Naive thymus-derived CD4-positive, alpha-beta T cell (primary cell): ENCODE measurements at regions not wholly inside any gene's neighbourhood (a gene's known extent, or its start where the extent isn't known, plus 50 kb on each side); places are given as distances from the start of the nearest gene placed in this dataset.
"Not testable (repeated sequence)": the region's sequence is repeated elsewhere in the genome, so short reads cannot be mapped to it uniquely, and the experiment has no call there.

Experiments
- ATAC-seq: fragments of 150-1000 bp; cut with Tn5 transposase; 2 replicates; pipeline ENCODE4 v1.10.0; 2021; ENCODE audit warnings: mild to moderate bottlenecking, moderate library complexity
- CTCF ChIA-PET: fragments of 350-600 bp; sonication (Branson Sonifier 250); formaldehyde crosslinking; loops from one replicate; lab custom pipeline; 2021; ENCODE audit warnings: antibody characterized with exemption; lab: Charles Lee
- POLR2A ChIA-PET: fragments of 350-600 bp; sonication (Branson Sonifier 250); formaldehyde crosslinking; loops from one replicate; lab custom pipeline; 2021; ENCODE audit warnings: antibody characterized with exemption, inconsistent platforms; lab: Charles Lee
- DNase-seq, 9 donors: peaks; one replicate each; pipeline versions ENCODE4 v3.0.0 to v3.0.0-alpha.2; 2020 to 2022; ENCODE audit warnings: mixed read lengths in 1 of 9
- H3K27ac ChIP-seq: one replicate; pipeline ENCODE4 v1.7.0; 2013; ENCODE audit warnings: mild to moderate bottlenecking, low read depth, low read length, moderate library complexity
- H3K27me3 ChIP-seq, 2 donors: one replicate each; pipeline ENCODE4 v1.7.0; 2013; ENCODE audit warnings: low read length in 2 of 2, mild to moderate bottlenecking in 2 of 2, moderate library complexity in 2 of 2; ENCODE audit not compliant: control insufficient read depth in 2 of 2, insufficient read depth in 2 of 2
- H3K36me3 ChIP-seq, 3 experiments: 1 replicate in 2 of 3; 2 replicates in 1 of 3; pipeline ENCODE4 v1.7.0; 2013; ENCODE audit warnings: low read length in 3 of 3, mild to moderate bottlenecking in 3 of 3, moderate library complexity in 1 of 3; ENCODE audit not compliant: insufficient read depth in 3 of 3, control insufficient read depth in 2 of 3
- H3K4me1 ChIP-seq, 2 donors: one replicate each; pipeline ENCODE4 v1.7.0; 2013; ENCODE audit warnings: low read length in 2 of 2, mild to moderate bottlenecking in 2 of 2, moderate library complexity in 1 of 2; ENCODE audit not compliant: control insufficient read depth in 2 of 2, insufficient read depth in 2 of 2
- H3K4me3 ChIP-seq: 2 replicates; pipeline ENCODE4 v1.7.0; 2013; ENCODE audit warnings: mild to moderate bottlenecking, low read length
- H3K9me3 ChIP-seq, 3 experiments: 1 replicate in 2 of 3; 2 replicates in 1 of 3; pipeline ENCODE4 v1.7.0; 2013; ENCODE audit warnings: low read length in 3 of 3; ENCODE audit not compliant: control insufficient read depth in 2 of 3
- H3K27ac Mint-ChIP-seq, 9 donors: one replicate each; pipeline ENCODE4 v1.8.0; 2020 to 2022; ENCODE audit warnings: mixed read lengths in 9 of 9, mild to moderate bottlenecking in 8 of 9, moderate library complexity in 5 of 9, inconsistent platforms in 2 of 9
- H3K27me3 Mint-ChIP-seq, 5 donors: one replicate each; pipeline ENCODE4 v1.8.0; 2021 to 2022; ENCODE audit warnings: mixed read lengths in 5 of 5, mild to moderate bottlenecking in 1 of 5
- H3K36me3 Mint-ChIP-seq, 5 donors: one replicate each; pipeline ENCODE4 v1.8.0; 2020 to 2022; ENCODE audit warnings: mixed read lengths in 5 of 5, mild to moderate bottlenecking in 3 of 5, inconsistent platforms in 1 of 5
- H3K4me1 Mint-ChIP-seq, 7 donors: one replicate each; pipeline ENCODE4 v1.8.0; 2020 to 2022; ENCODE audit warnings: mixed read lengths in 7 of 7, mild to moderate bottlenecking in 3 of 7, inconsistent platforms in 1 of 7
- H3K4me3 Mint-ChIP-seq, 10 donors: one replicate each; pipeline ENCODE4 v1.8.0; 2020 to 2022; ENCODE audit warnings: mild to moderate bottlenecking in 10 of 10, mixed read lengths in 10 of 10, moderate library complexity in 6 of 10, inconsistent platforms in 2 of 10
- H3K9me3 Mint-ChIP-seq, 11 donors: one replicate each; pipeline ENCODE4 v1.8.0; 2020 to 2022; ENCODE audit warnings: mixed read lengths in 11 of 11, mild to moderate bottlenecking in 4 of 11, inconsistent platforms in 1 of 11, moderate library complexity in 1 of 11
- intact Hi-C, 2 donors: fragments of 100-400 bp; cut with micrococcal nuclease; formaldehyde crosslinking; loops; one replicate each; pipeline ENCODE4 v1.15.1; 2023

DNA sequence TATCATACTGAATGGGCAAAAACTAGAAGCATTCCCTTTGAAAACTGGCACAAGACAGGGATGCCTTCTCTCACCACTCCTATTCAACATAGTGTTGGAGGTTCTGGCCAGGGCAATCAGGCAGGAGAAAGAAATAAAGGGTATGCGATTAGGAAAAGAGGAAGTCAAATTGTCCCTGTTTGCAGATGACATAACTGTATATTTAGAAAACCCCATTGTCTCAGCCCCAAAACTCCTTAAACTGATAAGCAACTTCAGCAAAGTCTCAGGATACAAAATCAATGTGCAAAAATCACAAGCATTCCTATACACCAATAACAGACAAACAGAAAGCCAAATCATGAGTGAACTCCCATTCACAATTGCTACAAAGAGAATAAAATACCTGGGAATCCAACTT is 52.5 kb upstream of the CCDC71L start:
- H3K27ac ChIP-seq, H3K4me1 Mint-ChIP-seq, H3K27me3 ChIP-seq, intact Hi-C loops, ATAC-seq, H3K4me3 ChIP-seq, H3K9me3 ChIP-seq, H3K27ac Mint-ChIP-seq, H3K36me3 ChIP-seq, DNase-seq, H3K36me3 Mint-ChIP-seq, POLR2A ChIA-PET, H3K4me3 Mint-ChIP-seq, H3K27me3 Mint-ChIP-seq, CTCF ChIA-PET: not testable (repeated sequence)
- H3K4me1 ChIP-seq: peaks cover 5 to 12% of the 10 kb centered on the region in 2 donors
- peaks cover 0 to 23% (median 0%) of the 10 kb centered on the region in 11 donors for H3K9me3 Mint-ChIP-seq

DNA sequence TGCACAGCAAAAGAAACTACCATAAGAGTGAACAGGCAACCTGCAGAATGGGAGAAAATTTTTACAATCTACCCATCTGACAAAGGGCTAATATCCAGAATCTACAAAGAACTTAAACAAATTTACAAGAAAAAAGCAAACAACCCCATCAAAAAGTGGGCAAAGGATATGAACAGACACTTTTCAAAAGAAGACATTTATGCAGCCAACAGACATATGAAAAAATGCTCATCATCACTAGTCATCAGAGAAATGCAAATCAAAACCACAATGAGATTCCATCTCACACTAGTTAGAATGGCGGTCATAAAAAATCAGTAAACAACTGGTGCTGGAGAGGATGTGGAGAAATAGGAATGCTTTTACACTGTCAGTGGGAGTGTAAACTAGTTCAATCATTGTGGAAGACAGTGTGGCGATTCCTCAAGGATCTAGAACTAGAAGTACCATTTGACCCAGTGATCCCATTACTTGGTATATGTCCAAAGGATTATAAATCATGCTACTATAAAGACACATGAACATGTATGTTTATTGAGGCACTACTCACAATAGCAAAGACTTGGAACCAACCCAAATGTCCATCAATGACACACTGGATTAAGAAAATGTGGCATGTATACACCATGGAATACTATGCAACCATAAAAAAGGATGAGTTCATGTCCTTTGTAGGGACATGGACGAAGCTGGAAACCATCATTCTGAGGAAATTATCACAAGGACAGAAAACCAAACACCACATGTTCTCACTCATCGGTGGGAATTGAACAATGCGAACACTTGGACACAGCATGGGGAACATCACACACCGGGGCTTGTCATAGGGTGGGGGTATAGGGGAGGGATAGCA is 53.9 kb upstream of the CCDC71L start:
- H3K36me3 ChIP-seq, CTCF ChIA-PET, intact Hi-C loops, H3K36me3 Mint-ChIP-seq, H3K27ac ChIP-seq, H3K4me1 Mint-ChIP-seq, POLR2A ChIA-PET, H3K27ac Mint-ChIP-seq, H3K27me3 Mint-ChIP-seq, H3K27me3 ChIP-seq, H3K4me3 Mint-ChIP-seq, H3K9me3 ChIP-seq, DNase-seq, H3K4me3 ChIP-seq, ATAC-seq: not testable (repeated sequence)
- H3K9me3 Mint-ChIP-seq: peaks cover 0 to 23% (median 0%) of the 10 kb centered on the region in 11 donors
- peaks cover 6 to 19% of the 10 kb centered on the region in 2 donors for H3K4me1 ChIP-seq

DNA sequence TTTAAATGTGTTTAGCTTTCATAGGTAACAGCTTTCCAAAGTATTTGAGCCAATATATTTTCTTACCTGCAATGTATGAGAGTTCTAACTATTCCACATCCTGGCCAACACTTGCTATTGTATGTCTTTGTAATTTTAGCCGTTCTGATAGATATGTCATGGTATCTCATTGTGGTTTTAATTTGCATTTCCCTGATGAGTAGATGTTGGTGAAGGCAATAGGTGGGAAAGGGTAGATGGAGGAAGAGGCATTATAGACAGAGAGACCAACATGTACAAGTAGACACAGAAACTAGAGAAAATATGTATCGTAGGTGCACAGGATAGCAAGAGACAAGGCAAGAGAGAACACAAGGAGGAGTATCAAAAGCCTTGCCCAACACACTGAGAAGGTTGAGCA is 54.8 kb upstream of the CCDC71L start:
- H3K9me3 Mint-ChIP-seq: peaks cover 0 to 24% (median 0%) of the 10 kb centered on the region in 11 donors
- intact Hi-C loops: no loop called here
- ChIA-PET CTCF (no interaction called here), POLR2A (no interaction called here)
- H3K36me3 Mint-ChIP-seq: peaks cover 0 to 10% (median 0%) of the 10 kb centered on the region in 5 donors
- H3K27me3 Mint-ChIP-seq: no peaks in the 10 kb centered on the region
- H3K4me1 ChIP-seq: peaks cover 6 to 19% of the 10 kb centered on the region in 2 donors
- H3K9me3 ChIP-seq: no peaks in the 10 kb centered on the region
- H3K27ac Mint-ChIP-seq: no peak overlapping the region
- no peak overlapping the region for H3K4me3 ChIP-seq
- peaks cover 0 to 5% (median 0%) of the 10 kb centered on the region in 7 donors for H3K4me1 Mint-ChIP-seq
- H3K27ac ChIP-seq: no peak overlapping the region
- no peak for ATAC-seq
- no peaks in the 10 kb centered on the region for H3K36me3 ChIP-seq
- DNase-seq: no peak
- H3K27me3 ChIP-seq: no peaks in the 10 kb centered on the region
- H3K4me3 Mint-ChIP-seq: no peak overlapping the region

DNA sequence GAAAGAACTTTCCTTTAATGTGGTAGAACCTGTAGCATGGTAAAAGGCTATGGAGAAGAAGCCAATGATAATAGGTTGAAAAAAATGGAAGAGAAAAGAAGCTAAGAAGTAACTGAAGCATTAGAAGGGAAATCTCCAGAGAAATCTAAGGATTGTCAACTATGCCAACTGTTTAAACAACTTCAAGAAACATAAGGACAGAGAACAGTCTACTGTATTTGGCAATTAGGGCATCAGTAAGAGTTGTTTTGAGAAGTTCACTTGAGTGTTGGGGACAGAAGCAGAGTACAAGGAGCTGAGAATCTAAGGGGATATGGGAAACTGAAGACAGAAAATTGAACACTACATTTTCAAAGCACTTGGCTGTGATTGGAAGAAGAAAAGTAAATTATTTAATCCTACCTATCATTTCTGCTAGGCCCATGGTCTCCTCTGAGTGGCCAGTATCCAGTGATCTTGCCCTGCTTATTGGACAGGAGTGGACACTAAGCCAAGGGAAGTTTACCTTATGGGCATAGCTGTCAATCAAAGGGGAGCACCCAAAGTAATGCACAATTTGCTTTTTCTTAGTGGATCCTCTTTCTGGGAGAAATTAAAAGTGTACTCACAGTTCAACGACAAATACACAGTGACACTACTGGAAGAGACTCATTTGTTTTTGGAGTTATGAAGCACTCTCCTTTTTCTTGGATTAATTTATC is 56.4 kb upstream of the CCDC71L start:
- no peak overlapping the region for H3K4me3 ChIP-seq
- no peak for ATAC-seq
- ChIA-PET POLR2A (no interaction called here), CTCF (no interaction called here)
- peaks cover 6 to 19% of the 10 kb centered on the region in 2 donors for H3K4me1 ChIP-seq
- intact Hi-C loops: no loop called here
- Mint-ChIP-seq H3K9me3 (peaks cover 0 to 15% (median 0%) of the 10 kb centered on the region in 11 donors), H3K27ac (no peak overlapping the region), H3K36me3 (peaks cover 0 to 6% (median 0%) of the 10 kb centered on the region in 5 donors), H3K4me1 (peaks cover 0 to 6% (median 0%) of the 10 kb centered on the region in 7 donors), H3K4me3 (no peak overlapping the region), H3K27me3 (no peaks in the 10 kb centered on the region)
- H3K9me3 ChIP-seq: no peaks in the 10 kb centered on the region
- no peak for DNase-seq
- H3K27me3 ChIP-seq: no peaks in the 10 kb centered on the region
- H3K27ac ChIP-seq: no peak overlapping the region
- no peaks in the 10 kb centered on the region for H3K36me3 ChIP-seq

DNA sequence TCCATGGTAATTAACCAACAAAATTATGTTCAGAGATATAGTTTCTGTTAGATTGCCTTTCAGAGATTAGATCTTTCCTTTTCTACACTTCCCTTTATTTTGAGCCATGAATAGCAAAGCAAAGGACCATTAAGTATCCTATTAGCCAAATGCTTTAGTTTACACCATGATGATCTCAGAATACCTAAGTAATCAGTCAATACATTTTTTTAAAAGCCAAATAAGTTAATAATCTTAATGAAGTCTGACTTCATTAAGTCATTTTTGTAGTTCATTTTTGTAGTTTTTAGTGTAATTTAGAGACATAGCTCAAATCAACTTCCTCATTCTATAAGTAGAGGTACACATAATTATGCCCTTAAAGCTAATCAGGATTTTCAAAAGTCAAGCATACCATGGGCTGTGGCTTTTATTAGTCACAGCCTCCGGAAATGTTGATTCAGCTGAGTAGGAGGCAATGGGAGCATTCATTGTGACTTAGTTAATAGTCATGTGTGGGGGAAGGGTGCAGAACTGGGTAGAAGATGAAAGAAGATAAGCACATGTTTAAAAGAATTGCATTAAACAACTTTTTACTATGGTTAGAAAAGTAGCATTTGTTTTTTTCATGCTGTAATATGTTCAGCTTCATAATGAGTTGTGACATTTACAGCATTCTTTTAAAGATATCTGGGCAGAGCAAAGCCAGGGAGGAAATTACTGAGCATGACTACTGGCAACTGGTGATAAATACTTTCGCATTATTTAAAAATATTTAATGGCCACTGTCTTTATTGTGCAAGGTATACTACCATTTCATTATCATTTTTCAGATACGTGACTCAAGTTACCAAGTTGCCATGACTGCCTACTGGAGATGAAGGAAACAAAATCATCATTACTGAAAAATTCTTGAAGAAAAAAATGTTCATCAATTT is 57.3 kb upstream of the CCDC71L start:
- peaks cover 0 to 6% (median 0%) of the 10 kb centered on the region in 5 donors for H3K36me3 Mint-ChIP-seq
- ChIA-PET CTCF (no interaction called here), POLR2A (interaction anchor here (0.7 kb wide), 1 partner anchor 66 kb away, joined by 3 read pairs; no protein-coding TSS in a partner anchor)
- H3K9me3 Mint-ChIP-seq: peaks cover 0 to 17% (median 0%) of the 10 kb centered on the region in 11 donors
- H3K9me3 ChIP-seq: no peaks in the 10 kb centered on the region
- ATAC-seq: peak; percentile 94
- H3K27ac ChIP-seq: no peak overlapping the region
- H3K27me3 Mint-ChIP-seq: no peaks in the 10 kb centered on the region
- H3K27me3 ChIP-seq: no peaks in the 10 kb centered on the region
- H3K4me3 Mint-ChIP-seq: no peak overlapping the region
- H3K4me1 ChIP-seq: peaks cover 6 to 19% of the 10 kb centered on the region in 2 donors
- no peak overlapping the region for H3K27ac Mint-ChIP-seq
- intact Hi-C loops: loop anchor here in 1 of 2 donors (1.0 kb wide), 1 partner anchor 58 kb away; no protein-coding TSS in a partner anchor
- H3K36me3 ChIP-seq: no peaks in the 10 kb centered on the region
- peak in 1 of 9 donors; percentile 70 for DNase-seq
- H3K4me1 Mint-ChIP-seq: peaks cover 0 to 6% (median 0%) of the 10 kb centered on the region in 7 donors
- no peak overlapping the region for H3K4me3 ChIP-seq

DNA sequence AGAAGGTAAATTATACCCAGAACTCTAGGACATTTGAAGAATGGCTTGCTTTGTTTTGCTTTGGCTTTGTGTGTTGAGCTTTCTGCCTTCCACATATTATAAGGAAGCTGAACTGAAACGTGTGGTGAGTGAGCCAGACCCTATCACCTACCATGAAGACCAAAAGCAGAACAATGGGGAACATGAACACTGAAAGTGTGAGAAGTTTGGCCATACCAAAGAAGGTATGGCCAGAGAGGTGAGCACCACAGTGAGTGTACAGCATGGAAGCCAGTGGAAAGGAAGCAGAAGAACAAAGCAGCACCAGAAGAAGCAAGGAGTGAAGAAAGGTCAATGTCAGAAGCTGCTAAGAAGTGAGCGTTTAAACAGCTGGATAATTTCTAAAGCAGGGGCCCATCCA is 59.7 kb upstream of the CCDC71L start:
- ATAC-seq (peak; percentile 13), DNase-seq (no peak)
- H3K27ac Mint-ChIP-seq: no peak overlapping the region
- Histone ChIP-seq H3K27me3 (no peaks in the 10 kb centered on the region), H3K4me1 (peaks cover 6 to 19% of the 10 kb centered on the region in 2 donors), H3K4me3 (no peak overlapping the region), H3K27ac (no peak overlapping the region), H3K36me3 (no peaks in the 10 kb centered on the region), H3K9me3 (no peaks in the 10 kb centered on the region)
- H3K27me3 Mint-ChIP-seq: peaks cover 0 to 5% (median 0%) of the 10 kb centered on the region in 5 donors
- intact Hi-C loops: no loop called here
- POLR2A ChIA-PET: interaction anchor here (0.6 kb wide), 1 partner anchor 15 kb away, joined by 5 read pairs; no protein-coding TSS in a partner anchor
- peaks cover 0 to 5% (median 0%) of the 10 kb centered on the region in 11 donors for H3K9me3 Mint-ChIP-seq
- H3K36me3 Mint-ChIP-seq: peaks cover 0 to 2% (median 0%) of the 10 kb centered on the region in 5 donors
- peaks cover 0 to 4% (median 0%) of the 10 kb centered on the region in 7 donors for H3K4me1 Mint-ChIP-seq
- CTCF ChIA-PET: interaction anchor here (0.6 to 1.3 kb wide), 3 partner anchors 11 to 552 kb away, joined by 3 to 4 read pairs (median 3); no protein-coding TSS in a partner anchor
- H3K4me3 Mint-ChIP-seq: no peak overlapping the region
